ENCODE measurements at regions not wholly inside any gene's neighbourhood (a gene's known extent, or its start where the extent isn't known, plus 50 kb on each side); places are given as distances from the start of the nearest gene placed in this dataset.
A peak's percentile ranks its signal among the peaks of the same experiment; 100 is the strongest.
"Not testable (repeated sequence)": the region's sequence is repeated elsewhere in the genome, so short reads cannot be mapped to it uniquely, and the experiment has no call there.

DNA sequence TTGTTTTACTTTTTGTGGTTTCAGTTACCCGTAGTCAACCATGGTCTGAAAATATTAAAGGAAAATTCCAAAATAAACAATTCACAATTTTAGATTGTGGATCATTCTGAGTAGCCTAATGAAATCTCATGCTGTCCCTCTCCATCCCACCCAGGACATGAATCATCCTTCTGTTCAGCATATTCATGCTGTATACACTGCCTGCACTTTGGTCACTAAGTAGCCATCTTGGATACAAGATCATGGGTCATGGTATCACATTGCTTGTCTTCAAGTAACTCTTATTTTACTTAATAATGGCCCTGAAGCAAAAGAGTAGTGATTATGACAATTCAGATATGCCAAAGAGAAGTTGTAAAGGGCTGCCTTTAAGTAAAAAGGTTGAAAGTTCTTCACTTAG, 536.5 kb upstream of the ACO1 start:
- Mint-ChIP-seq H3K36me3 (ENCODE audit: low read depth) (no peaks in the 10 kb centered on the region), H3K27me3 (no peaks in the 10 kb centered on the region), H3K4me3 (no peak overlapping the region), H3K27ac (no peak overlapping the region), H3K4me1 (no peaks in the 10 kb centered on the region), H3K9me3 (no peaks in the 10 kb centered on the region)
- no peak for DNase-seq
- ChIA-PET POLR2A (no interaction called here), CTCF (no interaction called here)

DNA sequence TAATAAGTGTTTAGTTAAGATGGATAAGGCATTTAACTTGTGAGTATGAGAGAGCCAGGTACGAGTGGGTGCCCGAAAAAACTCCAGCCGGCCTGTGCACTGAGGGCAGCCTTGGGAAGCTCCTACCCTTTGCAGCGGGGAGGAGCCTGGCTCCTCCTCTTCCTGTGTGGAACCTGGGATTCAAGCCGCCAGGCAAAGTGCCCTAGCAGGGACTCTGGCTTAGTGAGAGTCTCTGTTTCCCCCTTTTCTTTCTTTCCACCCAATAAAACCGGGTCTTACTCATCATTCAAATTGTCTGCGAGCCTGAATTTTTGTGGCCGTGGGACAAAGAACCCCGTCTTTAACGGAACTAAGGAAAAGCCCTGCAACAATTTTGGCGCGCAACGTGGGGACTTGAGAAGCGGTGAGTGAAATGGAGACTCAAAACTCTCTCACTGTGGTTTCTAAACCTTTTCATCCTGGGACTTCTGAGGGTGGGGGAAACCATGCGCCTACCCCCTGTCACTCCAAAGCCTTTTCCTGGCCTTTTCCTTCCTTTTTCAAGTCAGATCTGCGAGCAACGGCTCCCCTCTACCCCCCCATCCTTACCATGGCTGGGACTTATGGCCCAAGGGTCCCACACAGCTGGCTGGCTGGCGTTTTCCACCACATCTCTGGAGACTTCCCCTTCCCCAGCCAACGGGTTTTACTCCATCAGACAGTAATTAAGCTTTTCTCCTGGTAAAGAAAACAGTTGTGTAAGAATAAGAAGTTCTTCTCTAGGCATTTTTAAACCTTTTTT, 535.7 kb upstream of the ACO1 start:
- H3K9me3 Mint-ChIP-seq: no peaks in the 10 kb centered on the region
- H3K4me3 Mint-ChIP-seq: no peak overlapping the region
- no peaks in the 10 kb centered on the region for H3K36me3 Mint-ChIP-seq (ENCODE audit: low read depth)
- H3K4me1 Mint-ChIP-seq: no peaks in the 10 kb centered on the region
- DNase-seq: no peak
- ChIA-PET POLR2A (no interaction called here), CTCF (no interaction called here)
- H3K27me3 Mint-ChIP-seq: no peaks in the 10 kb centered on the region
- no peak overlapping the region for H3K27ac Mint-ChIP-seq

DNA sequence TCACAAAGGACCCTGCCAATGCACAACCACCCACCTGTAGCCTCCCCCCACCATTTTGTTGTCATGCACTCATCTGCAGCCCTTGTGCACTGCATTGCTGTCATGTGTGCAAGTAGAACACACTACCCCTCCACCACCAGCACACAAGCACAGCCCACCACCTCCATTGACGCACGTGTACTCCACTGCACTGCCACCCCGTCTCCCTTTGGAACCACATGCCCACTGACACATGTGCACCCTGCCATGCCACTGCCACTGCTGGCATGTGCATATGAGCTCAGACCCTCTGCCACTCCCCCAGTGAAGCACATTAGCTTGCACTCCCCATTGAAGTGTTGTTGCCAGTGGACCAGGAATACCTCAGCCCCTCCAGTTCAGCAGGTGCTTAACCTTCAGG, 530.3 kb upstream of the ACO1 start:
- no peak for DNase-seq
- H3K27me3 Mint-ChIP-seq: no peaks in the 10 kb centered on the region
- POLR2A ChIA-PET: no interaction called here
- H3K36me3 Mint-ChIP-seq (ENCODE audit: low read depth): no peaks in the 10 kb centered on the region
- CTCF ChIA-PET: no interaction called here
- H3K4me1 Mint-ChIP-seq: no peaks in the 10 kb centered on the region
- peak overlapping the region; percentile 5 for H3K27ac Mint-ChIP-seq
- no peak overlapping the region for H3K4me3 Mint-ChIP-seq
- H3K9me3 Mint-ChIP-seq: peaks cover 3% of the 10 kb centered on the region

DNA sequence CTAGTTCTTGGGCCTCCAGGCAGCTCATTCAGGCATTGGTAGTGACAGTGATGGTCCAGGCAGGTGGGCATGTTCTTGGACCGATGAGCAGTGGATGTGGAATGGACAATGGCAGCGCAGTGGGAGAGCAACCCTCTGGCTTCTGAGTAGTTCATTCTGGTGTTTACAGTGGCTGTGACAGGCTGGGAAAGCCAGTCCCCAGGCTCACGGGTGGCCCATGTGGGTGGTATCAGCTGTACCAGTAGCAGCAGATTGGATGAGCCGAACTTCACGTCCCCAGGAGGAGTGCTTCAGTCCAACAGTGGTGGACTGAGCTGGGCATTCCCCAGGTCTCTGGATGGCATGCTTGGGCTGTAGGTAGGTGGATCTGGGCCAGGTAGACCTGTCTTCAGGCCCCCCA, 515.6 kb upstream of the ACO1 start:
- H3K27ac Mint-ChIP-seq: no peak overlapping the region
- H3K27me3 Mint-ChIP-seq: no peaks in the 10 kb centered on the region
- no peak overlapping the region for H3K4me3 Mint-ChIP-seq
- CTCF ChIA-PET: no interaction called here
- no peak for DNase-seq
- H3K9me3 Mint-ChIP-seq: peaks cover 3% of the 10 kb centered on the region
- H3K4me1 Mint-ChIP-seq: no peaks in the 10 kb centered on the region
- no peaks in the 10 kb centered on the region for H3K36me3 Mint-ChIP-seq (ENCODE audit: low read depth)
- POLR2A ChIA-PET: no interaction called here

DNA sequence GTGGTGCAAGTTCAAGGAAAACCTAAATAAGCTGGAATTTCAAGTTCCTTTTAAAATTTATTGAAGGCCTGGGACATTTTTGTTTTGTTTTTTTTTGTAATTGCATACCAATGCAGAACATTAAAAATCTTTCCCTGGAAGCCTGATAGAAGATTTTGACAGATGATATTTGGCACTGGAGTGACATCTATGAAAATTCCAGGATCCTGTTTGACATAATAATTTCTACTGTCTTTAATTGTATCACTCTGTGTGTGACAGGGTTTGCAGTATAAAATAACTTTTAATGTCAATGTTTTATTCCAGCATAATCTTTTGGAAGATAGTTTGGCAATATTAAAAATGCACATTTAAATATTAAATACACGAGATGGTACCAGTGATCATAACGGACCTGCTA, 514.2 kb upstream of the ACO1 start:
- POLR2A ChIA-PET: no interaction called here
- CTCF ChIA-PET: no interaction called here
- no peak overlapping the region for H3K27ac Mint-ChIP-seq
- no peak overlapping the region for H3K4me3 Mint-ChIP-seq
- no peaks in the 10 kb centered on the region for H3K27me3 Mint-ChIP-seq
- no peak for DNase-seq
- peaks cover 3% of the 10 kb centered on the region for H3K9me3 Mint-ChIP-seq
- no peaks in the 10 kb centered on the region for H3K36me3 Mint-ChIP-seq (ENCODE audit: low read depth)
- H3K4me1 Mint-ChIP-seq: no peaks in the 10 kb centered on the region

DNA sequence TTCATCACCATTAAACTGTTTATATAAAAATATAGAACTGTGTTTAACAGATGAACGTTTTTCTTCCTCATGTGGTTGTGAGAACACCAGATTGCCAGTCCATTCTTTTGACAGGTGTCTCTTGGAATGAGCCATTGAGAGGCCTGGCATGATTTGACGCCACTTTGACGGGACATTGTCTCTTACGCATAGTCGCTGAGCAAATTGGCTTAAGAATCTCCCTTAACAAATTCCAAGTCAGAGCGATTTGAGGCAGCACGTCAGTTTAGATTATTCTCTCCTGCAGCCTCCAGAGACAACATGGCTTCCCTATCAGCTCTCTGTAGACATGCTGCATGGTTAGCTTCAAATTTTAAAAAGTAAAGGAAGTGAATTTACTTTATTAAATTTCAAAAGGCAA, 510.7 kb upstream of the ACO1 start:
- DNase-seq: no peak
- no peaks in the 10 kb centered on the region for H3K27me3 Mint-ChIP-seq
- POLR2A ChIA-PET: no interaction called here
- CTCF ChIA-PET: no interaction called here
- H3K27ac Mint-ChIP-seq: no peak overlapping the region
- H3K9me3 Mint-ChIP-seq: peaks cover 3% of the 10 kb centered on the region
- no peaks in the 10 kb centered on the region for H3K36me3 Mint-ChIP-seq (ENCODE audit: low read depth)
- H3K4me3 Mint-ChIP-seq: no peak overlapping the region
- no peaks in the 10 kb centered on the region for H3K4me1 Mint-ChIP-seq

DNA sequence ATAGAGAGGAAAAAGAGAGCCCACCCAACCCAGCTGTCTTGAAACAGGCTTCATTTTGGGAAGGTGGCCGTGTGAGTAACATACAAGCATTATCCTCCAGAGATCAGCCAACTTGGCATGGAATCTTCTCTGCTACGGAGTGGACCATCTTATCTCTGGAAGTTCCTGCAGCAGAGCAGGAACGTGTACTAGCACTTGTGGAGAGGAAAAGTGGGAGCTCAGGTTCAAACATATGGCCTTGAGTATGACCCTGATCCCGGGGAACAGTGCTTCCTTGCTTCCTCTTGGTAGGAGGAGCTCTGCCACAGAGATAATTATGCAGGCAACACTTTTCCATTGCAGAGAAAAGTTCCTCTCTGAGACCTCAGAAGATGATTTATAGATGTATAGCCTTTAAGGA, 490.4 kb upstream of the ACO1 start:
- no peaks in the 10 kb centered on the region for H3K36me3 Mint-ChIP-seq (ENCODE audit: low read depth)
- H3K4me3 Mint-ChIP-seq: no peak overlapping the region
- H3K9me3 Mint-ChIP-seq: peaks cover 3% of the 10 kb centered on the region
- H3K4me1 Mint-ChIP-seq: no peaks in the 10 kb centered on the region
- CTCF ChIA-PET: no interaction called here
- DNase-seq: no peak
- H3K27ac Mint-ChIP-seq: no peak overlapping the region
- H3K27me3 Mint-ChIP-seq: no peaks in the 10 kb centered on the region
- POLR2A ChIA-PET: no interaction called here

DNA sequence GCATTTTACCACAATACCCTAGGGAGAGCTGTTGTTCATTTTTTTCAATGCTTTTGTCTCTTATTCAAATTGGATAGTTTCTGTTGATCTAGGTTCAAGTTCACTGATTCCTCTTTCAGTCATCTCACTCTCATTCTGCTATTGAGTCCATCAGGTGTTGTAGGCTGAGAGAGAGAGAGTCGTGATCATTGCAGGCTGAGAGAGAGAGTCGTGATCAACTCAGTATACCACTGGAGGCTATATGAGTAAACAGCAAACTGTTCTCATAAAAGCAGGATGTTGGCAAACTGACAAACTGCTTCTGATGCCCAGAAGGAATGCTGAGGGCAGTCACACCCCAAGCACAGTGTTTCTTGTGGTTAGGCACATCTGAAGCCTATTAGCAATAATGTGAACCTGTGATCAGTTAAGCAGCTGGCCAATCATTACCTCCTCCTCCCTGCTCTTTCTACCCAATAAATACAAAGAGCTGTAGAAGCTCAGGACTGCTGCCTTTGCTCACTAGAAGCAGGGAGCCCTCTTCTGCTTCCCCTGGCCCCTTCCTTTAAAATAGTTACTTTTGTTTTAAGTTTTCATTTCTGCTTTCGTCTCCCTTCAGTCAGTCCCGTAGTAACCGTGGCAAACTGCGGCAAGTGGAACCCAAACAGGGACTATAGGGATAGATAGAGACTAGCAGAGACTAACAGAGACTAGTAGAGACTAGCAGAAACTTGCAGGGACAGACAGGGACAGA, 476.1 kb upstream of the ACO1 start:
- no peak overlapping the region for H3K27ac Mint-ChIP-seq
- H3K9me3 Mint-ChIP-seq: no peaks in the 10 kb centered on the region
- ChIA-PET POLR2A (no interaction called here), CTCF (no interaction called here)
- DNase-seq: no peak
- H3K36me3 Mint-ChIP-seq (ENCODE audit: low read depth): no peaks in the 10 kb centered on the region
- peak overlapping the region; percentile 19 for H3K4me3 Mint-ChIP-seq
- no peaks in the 10 kb centered on the region for H3K4me1 Mint-ChIP-seq
- H3K27me3 Mint-ChIP-seq: no peaks in the 10 kb centered on the region

DNA sequence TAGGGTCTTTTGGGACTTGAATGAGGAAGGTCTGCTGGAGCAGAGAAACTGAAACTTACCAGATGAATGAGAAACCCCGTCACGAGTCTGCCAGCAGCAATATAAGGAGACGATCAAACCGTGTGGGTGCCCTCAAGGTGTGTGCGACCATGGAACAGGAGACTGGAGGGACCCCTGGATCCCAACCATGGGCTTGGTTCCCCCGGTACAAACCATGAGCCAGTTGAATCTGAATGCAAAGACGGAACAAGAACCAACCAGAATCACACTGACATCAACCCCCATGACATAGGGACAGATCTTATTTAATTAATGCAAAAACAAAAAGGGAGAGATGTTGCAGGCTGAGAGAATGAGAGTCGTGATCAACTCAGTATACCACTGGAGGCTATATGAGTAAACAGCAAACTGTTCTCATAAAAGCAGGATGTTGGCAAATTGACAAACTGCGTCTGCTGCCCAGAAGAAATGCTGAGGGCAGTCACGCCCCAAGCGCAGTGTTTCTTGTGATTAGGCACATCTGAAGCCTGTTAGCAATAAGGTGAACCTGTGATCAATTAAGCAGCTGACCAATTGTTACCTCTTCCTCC, 475.5 kb upstream of the ACO1 start:
- H3K4me1 Mint-ChIP-seq: no peaks in the 10 kb centered on the region
- ChIA-PET POLR2A (no interaction called here), CTCF (no interaction called here)
- DNase-seq: no peak
- H3K4me3 Mint-ChIP-seq: peak overlapping the region; percentile 19
- H3K36me3 Mint-ChIP-seq (ENCODE audit: low read depth): no peaks in the 10 kb centered on the region
- no peaks in the 10 kb centered on the region for H3K27me3 Mint-ChIP-seq
- no peak overlapping the region for H3K27ac Mint-ChIP-seq
- no peaks in the 10 kb centered on the region for H3K9me3 Mint-ChIP-seq

DNA sequence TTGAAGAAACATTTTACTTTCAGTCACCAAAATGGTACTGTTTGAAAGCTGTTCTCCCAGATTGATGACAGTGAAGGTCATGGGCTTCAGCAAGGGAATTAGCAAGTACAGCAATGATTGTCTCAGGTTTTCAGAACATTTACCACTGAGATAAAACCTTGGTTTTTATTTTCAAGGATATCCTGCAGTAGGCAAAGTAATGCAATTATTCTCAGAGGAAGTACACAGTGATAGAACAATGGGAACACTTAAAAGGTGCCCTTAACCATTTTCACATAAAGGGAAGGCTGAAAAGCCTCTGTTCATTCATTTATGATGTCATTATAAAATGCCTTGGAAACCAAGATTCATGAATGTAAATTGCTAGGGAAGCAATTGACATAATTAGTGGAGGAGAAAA, 471.8 kb upstream of the ACO1 start:
- POLR2A ChIA-PET: no interaction called here

DNA sequence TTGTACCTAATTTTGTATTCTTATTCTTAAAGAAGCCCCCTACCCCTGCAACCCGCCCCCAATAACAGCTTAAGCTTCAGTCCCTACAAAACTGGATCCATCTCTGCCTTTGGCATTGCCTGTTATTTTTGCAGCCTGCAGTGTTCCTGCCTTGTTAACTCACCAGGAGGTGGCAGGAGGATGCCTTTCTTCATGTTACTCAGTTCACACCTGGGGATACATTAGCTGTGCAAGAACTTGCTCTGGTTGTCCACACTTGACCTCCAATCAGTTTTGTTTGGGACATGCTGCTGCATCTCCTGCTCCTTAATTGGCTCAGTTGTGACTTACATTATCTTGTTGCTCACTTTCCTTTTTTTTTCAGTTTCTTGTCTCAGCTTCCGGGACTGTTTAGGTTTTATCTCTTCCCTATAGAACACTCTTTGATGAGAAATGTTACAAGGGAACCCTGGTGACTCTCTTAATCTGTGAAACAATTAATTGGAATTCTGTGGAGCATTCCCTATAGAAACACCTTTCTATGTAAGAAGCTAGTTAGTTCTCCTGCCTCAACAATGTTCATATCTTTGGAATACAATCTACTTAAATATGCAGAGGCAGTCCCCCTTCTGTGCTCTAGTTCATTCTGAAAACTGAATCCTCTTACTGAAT, 467.7 kb upstream of the ACO1 start:
- CTCF ChIA-PET: no interaction called here

More for the DNA sequence above, 471.8 kb upstream of the ACO1 start:
- Mint-ChIP-seq H3K27ac (no peak overlapping the region), H3K36me3 (ENCODE audit: low read depth) (no peaks in the 10 kb centered on the region), H3K27me3 (no peaks in the 10 kb centered on the region), H3K4me1 (no peaks in the 10 kb centered on the region), H3K4me3 (no peak overlapping the region), H3K9me3 (no peaks in the 10 kb centered on the region)
- CTCF ChIA-PET: no interaction called here
- DNase-seq: no peak

DNA sequence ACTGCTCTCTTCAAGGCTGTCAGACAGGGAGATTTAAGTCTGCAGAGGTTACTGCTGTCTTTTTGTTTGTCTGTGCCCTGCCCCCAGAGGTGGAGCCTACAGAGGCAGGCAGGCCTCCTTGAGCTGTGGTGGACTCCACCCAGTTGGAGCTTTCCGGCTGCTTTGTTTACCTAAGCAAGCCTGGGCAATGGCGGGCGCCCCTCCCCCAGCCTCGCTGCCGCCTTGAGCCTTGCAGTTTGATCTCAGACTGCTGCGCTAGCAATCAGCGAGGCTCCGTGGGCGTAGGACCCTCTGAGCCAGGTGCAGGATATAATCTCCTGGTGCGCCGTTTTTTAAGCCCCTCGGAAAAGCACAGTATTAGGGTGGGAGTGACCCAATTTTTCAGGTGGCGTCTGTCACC, 446.7 kb upstream of the ACO1 start:
- H3K36me3 Mint-ChIP-seq (ENCODE audit: low read depth); CTCF ChIA-PET; H3K9me3 Mint-ChIP-seq; H3K4me1 Mint-ChIP-seq; H3K4me3 Mint-ChIP-seq; H3K27ac Mint-ChIP-seq; POLR2A ChIA-PET; H3K27me3 Mint-ChIP-seq; DNase-seq: not testable (repeated sequence)

More for the DNA sequence above, 467.7 kb upstream of the ACO1 start:
- no peak overlapping the region for H3K27ac Mint-ChIP-seq
- H3K4me3 Mint-ChIP-seq: no peak overlapping the region
- H3K9me3 Mint-ChIP-seq: no peaks in the 10 kb centered on the region
- H3K4me1 Mint-ChIP-seq: no peaks in the 10 kb centered on the region
- POLR2A ChIA-PET: no interaction called here
- no peaks in the 10 kb centered on the region for H3K36me3 Mint-ChIP-seq (ENCODE audit: low read depth)
- DNase-seq: no peak
- H3K27me3 Mint-ChIP-seq: no peaks in the 10 kb centered on the region

DNA sequence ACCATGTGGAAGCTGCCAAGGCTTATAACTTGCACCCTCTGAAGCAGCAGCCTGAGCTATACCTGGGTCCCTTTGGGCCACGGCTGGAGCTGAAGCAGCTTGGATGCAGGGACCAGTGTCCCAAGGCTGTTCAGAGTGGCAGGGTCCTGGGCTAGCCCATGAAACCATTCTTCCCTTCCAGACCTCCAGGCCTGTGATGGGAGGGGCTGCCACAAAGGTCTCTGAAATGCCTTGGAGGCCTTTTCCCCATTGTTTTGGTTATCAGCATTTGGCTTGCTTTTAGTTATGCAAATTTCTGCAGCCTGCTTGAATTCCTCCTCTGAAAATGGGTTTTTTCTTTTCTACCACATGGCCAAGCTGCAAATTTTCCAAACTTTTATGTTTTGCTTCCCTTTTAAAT, 433.7 kb upstream of the ACO1 start:
- POLR2A ChIA-PET: no interaction called here
- H3K9me3 Mint-ChIP-seq: no peaks in the 10 kb centered on the region
- no peak for DNase-seq
- CTCF ChIA-PET: no interaction called here
- H3K4me1 Mint-ChIP-seq: no peaks in the 10 kb centered on the region
- no peaks in the 10 kb centered on the region for H3K27me3 Mint-ChIP-seq
- H3K4me3 Mint-ChIP-seq: no peak overlapping the region
- no peaks in the 10 kb centered on the region for H3K36me3 Mint-ChIP-seq (ENCODE audit: low read depth)
- H3K27ac Mint-ChIP-seq: no peak overlapping the region

Data from activated CD4-positive, alpha-beta T cell treated with anti-CD3 and anti-CD28 coated beads, Interleukin-2, amount 10 ng/mL, durations not matched to agents 7 days and 5 days (primary cell).